HCT116 (cell line): ENCODE measurements at regions not wholly inside any gene's neighbourhood (a gene's known extent, or its start where the extent isn't known, plus 50 kb on each side); places are given as distances from the start of the nearest gene placed in this dataset.

ENCODE experiments used
- ATAC-seq: fragments of 200-7000 bp; cut with Tn5 transposase; 2 replicates; pipeline ENCODE4 v1.9.1; 2020; ENCODE audit warnings: mild to moderate bottlenecking, moderate library complexity
- BruUV-seq: library from RNA; stranded (reverse); fragments of 400-500 nt; replicated peaks from 2 replicates; lab custom pipeline; 2021; lab: Mats Ljungman, UMichigan
- CTCF ChIA-PET: fragments of 300-600 bp; sonication (Branson Sonifier 250); formaldehyde crosslinking; loops from one replicate; lab custom pipeline; 2021; ENCODE audit warnings: antibody characterized with exemption; lab: Charles Lee
- POLR2A ChIA-PET: fragments of 300-600, 350-600 bp; sonication (Branson Sonifier 250); formaldehyde crosslinking; loops from one replicate; lab custom pipeline; 2021; ENCODE audit warnings: antibody characterized with exemption; lab: Charles Lee
- RAD21 ChIA-PET, 2 experiments: fragments of 300-600 bp; sonication (Branson Sonifier 250); formaldehyde crosslinking; loops; one replicate each; lab custom pipeline; 2023; ENCODE audit warnings: low total read pairs in 2 of 2; ENCODE audit not compliant: uncharacterized antibody in 2 of 2, unreplicated experiment in 2 of 2, low non-redundant PET in 1 of 2; lab: Charles Lee
- DNase-seq: peaks from one replicate; pipeline ENCODE4 v3.0.0-alpha.2; 2010; ENCODE audit warnings: low read depth, low spot score
- H2AFZ ChIP-seq: fragments of 200-600 bp; shearing (Covaris generic), sonication (generic); 2 replicates; pipeline ENCODE4 v1.6.1; 2017; ENCODE audit warnings: low read depth, mixed run types, mixed read lengths, antibody characterized with exemption, low read length; ENCODE audit not compliant: poor library complexity, severe bottlenecking
- H3K27ac ChIP-seq: 2 replicates; pipeline ENCODE4 v1.5.1; 2012; ENCODE audit warnings: low read depth, low read length
- H3K27me3 ChIP-seq: fragments of 200-600 bp; sonication (generic); 2 replicates; pipeline ENCODE4 v1.6.1; 2016; ENCODE audit warnings: mixed run types, low read length, mixed read lengths; ENCODE audit not compliant: insufficient read depth
- H3K36me3 ChIP-seq, 2 experiments: fragments of 200-500 bp in 1 of 2; fragments of 200-600 bp in 1 of 2; sonication (Bioruptor generic) in 1 of 2; sonication (generic) in 1 of 2; 2 replicates each; pipeline versions ENCODE4 v1.5.1 to v1.6.1; 2014 to 2016; ENCODE audit warnings: low read length in 2 of 2, inconsistent platforms in 1 of 2, mixed read lengths in 1 of 2, mixed run types in 1 of 2; ENCODE audit not compliant: insufficient read depth in 2 of 2, control insufficient read depth in 1 of 2
- H3K4me1 ChIP-seq, 2 experiments: fragments of 200-600 bp in 1 of 2; sonication (generic) in 1 of 2; 2 replicates each; pipeline versions ENCODE4 v1.5.1 to v1.6.1; 2012 to 2017; ENCODE audit warnings: low read length in 2 of 2, inconsistent platforms in 1 of 2, mild to moderate bottlenecking in 1 of 2, mixed read lengths in 1 of 2, mixed run types in 1 of 2, moderate library complexity in 1 of 2; ENCODE audit not compliant: insufficient read depth in 2 of 2, control insufficient read depth in 1 of 2
- H3K4me2 ChIP-seq: fragments of 200-600 bp; sonication (generic); 2 replicates; pipeline ENCODE4 v1.6.1; 2017; ENCODE audit warnings: mixed run types, low read length, mixed read lengths
- H3K4me3 ChIP-seq, 2 experiments: fragments of 200-600 bp in 1 of 2; sonication (generic) in 1 of 2; replicated peaks in 1 of 2; 2 replicates each; pipeline ENCODE4 v1.5.1; 2011 to 2016; ENCODE audit warnings: low read length in 2 of 2, control low read depth in 1 of 2, low read depth in 1 of 2, mild to moderate bottlenecking in 1 of 2, mixed read lengths in 1 of 2, mixed run types in 1 of 2
- H3K79me2 ChIP-seq: fragments of 200-600 bp; sonication (generic); 2 replicates; pipeline ENCODE4 v1.6.1; 2017; ENCODE audit warnings: mild to moderate bottlenecking, mixed run types, low read length, moderate library complexity, mixed read lengths; ENCODE audit not compliant: insufficient read depth
- H3K9ac ChIP-seq: fragments of 200-600 bp; sonication (generic); 2 replicates; pipeline ENCODE4 v1.6.1; 2016; ENCODE audit warnings: low read length, mixed read lengths
- H3K9me2 ChIP-seq: fragments of 200-600 bp; sonication (generic), shearing (Covaris generic); 2 replicates; pipeline ENCODE4 v1.6.1; 2017; ENCODE audit warnings: mixed run types, mild to moderate bottlenecking, moderate library complexity; ENCODE audit not compliant: insufficient read depth
- H3K9me3 ChIP-seq, 2 experiments: fragments of 200-500 bp in 1 of 2; fragments of 200-600 bp in 1 of 2; sonication (Bioruptor generic) in 1 of 2; sonication (generic) in 1 of 2; 2 replicates each; pipeline ENCODE4 v1.6.1; 2014 to 2017; ENCODE audit warnings: low read length in 2 of 2, mixed read lengths in 2 of 2, inconsistent platforms in 1 of 2, low read depth in 1 of 2, mild to moderate bottlenecking in 1 of 2, mixed run types in 1 of 2, moderate library complexity in 1 of 2; ENCODE audit not compliant: control insufficient read depth in 1 of 2, insufficient read depth in 1 of 2
- H4K20me1 ChIP-seq: fragments of 200-600 bp; sonication (generic), shearing (Covaris generic); 2 replicates; pipeline ENCODE4 v1.6.1; 2017; ENCODE audit warnings: mixed run types, mild to moderate bottlenecking, moderate library complexity; ENCODE audit not compliant: insufficient read depth
- CEBPB ChIP-seq: IDR thresholded peaks from 2 replicates; pipeline ENCODE4 v1.6.1; 2012; ENCODE audit warnings: low read depth
- FOSL1 ChIP-seq: IDR thresholded peaks from 2 replicates; pipeline ENCODE4 v1.6.1; 2012; ENCODE audit warnings: low read depth
- JUND ChIP-seq: IDR thresholded peaks from 2 replicates; pipeline ENCODE4 v1.6.1; 2012
- POLR2A ChIP-seq: IDR thresholded peaks from 2 replicates; pipeline ENCODE4 v1.7.0; 2011; ENCODE audit warnings: borderline replicate concordance; ENCODE audit not compliant: insufficient read depth, insufficient read length; ENCODE audit errors: extremely low read depth
- SIN3A ChIP-seq: IDR thresholded peaks from 2 replicates; pipeline ENCODE4 v1.6.1; 2012; ENCODE audit warnings: low read depth
- ZFX ChIP-seq: fragments of 450-650 bp; IDR thresholded peaks from 2 replicates; pipeline ENCODE4 v1.6.1; 2017
- ZNF274 ChIP-seq: fragments of 200-500 bp; sonication (Bioruptor generic); IDR thresholded peaks from 2 replicates; pipeline ENCODE4 v1.6.1; 2014; ENCODE audit warnings: mild to moderate bottlenecking, low read depth, low read length, inconsistent platforms
- intact Hi-C: fragments of 100-400 bp; cut with micrococcal nuclease; formaldehyde crosslinking; loops from 2 replicates; pipeline ENCODE4 v1.10.0; 2022
- TF ChIP-seq, protein P1 (sequence below): IDR thresholded peaks from 2 replicates; pipeline ENCODE4 v1.6.1; 2012
- TF ChIP-seq, protein P2 (sequence below): IDR thresholded peaks from 2 replicates; pipeline ENCODE4 v1.6.1; 2012; ENCODE audit warnings: low read depth

DNA sequence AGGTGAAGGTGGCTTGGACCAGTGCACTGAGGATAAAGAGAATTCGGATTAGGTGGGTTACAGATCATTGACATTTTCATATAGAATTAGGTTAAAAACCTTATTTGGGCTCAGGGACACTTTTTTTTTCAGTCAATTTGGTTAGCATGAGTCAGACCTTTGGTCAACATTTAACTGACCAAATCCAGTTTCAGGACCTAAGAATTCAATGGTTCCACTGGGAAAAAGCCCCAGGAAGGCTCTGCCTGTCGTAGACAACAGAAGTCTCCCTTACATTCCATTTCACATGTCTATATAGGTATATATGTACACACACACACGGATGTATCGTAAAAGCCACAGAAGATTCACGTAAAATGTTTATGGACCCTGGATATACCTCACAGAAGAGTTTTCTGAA is 184.2 kb upstream of the RREB1 start:
- intact Hi-C loops = no loop called here
- TF ChIP-seq POLR2A (no peak), SIN3A (no peak), FOSL1 (no peak), CEBPB (no peak), ZNF274 (no peak), ZFX (no peak), JUND (no peak)
- TF ChIP-seq, protein P1, sequence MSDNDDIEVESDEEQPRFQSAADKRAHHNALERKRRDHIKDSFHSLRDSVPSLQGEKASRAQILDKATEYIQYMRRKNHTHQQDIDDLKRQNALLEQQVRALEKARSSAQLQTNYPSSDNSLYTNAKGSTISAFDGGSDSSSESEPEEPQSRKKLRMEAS = no peak
- TF ChIP-seq, protein P2, sequence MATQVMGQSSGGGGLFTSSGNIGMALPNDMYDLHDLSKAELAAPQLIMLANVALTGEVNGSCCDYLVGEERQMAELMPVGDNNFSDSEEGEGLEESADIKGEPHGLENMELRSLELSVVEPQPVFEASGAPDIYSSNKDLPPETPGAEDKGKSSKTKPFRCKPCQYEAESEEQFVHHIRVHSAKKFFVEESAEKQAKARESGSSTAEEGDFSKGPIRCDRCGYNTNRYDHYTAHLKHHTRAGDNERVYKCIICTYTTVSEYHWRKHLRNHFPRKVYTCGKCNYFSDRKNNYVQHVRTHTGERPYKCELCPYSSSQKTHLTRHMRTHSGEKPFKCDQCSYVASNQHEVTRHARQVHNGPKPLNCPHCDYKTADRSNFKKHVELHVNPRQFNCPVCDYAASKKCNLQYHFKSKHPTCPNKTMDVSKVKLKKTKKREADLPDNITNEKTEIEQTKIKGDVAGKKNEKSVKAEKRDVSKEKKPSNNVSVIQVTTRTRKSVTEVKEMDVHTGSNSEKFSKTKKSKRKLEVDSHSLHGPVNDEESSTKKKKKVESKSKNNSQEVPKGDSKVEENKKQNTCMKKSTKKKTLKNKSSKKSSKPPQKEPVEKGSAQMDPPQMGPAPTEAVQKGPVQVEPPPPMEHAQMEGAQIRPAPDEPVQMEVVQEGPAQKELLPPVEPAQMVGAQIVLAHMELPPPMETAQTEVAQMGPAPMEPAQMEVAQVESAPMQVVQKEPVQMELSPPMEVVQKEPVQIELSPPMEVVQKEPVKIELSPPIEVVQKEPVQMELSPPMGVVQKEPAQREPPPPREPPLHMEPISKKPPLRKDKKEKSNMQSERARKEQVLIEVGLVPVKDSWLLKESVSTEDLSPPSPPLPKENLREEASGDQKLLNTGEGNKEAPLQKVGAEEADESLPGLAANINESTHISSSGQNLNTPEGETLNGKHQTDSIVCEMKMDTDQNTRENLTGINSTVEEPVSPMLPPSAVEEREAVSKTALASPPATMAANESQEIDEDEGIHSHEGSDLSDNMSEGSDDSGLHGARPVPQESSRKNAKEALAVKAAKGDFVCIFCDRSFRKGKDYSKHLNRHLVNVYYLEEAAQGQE = no peak
- DNase-seq (no peak), ATAC-seq (no peak)
- POLR2A ChIA-PET = no interaction called here
- Histone ChIP-seq H3K4me3 (no peak overlapping the region), H3K36me3 (no peaks in the 10 kb centered on the region), H3K4me2 (no peak overlapping the region), H3K9me3 (no peaks in the 10 kb centered on the region), H3K27ac (no peak overlapping the region), H3K9me2 (no peaks in the 10 kb centered on the region), H3K79me2 (no peaks in the 10 kb centered on the region), H3K4me1 (peaks cover 0 to 8% of the 10 kb centered on the region in 2 experiments; a peak in 1 of 4 replicates), H3K9ac (no peak overlapping the region), H2AFZ (no peak overlapping the region), H4K20me1 (no peaks in the 10 kb centered on the region), H3K27me3 (no peaks in the 10 kb centered on the region)
- CTCF ChIA-PET = no interaction called here
- no TSS peak for BruUV-seq
- RAD21 ChIA-PET = no interaction called here
